ENCODE measurements at regions not wholly inside any gene's neighbourhood (a gene's known extent, or its start where the extent isn't known, plus 50 kb on each side); places are given as distances from the start of the nearest gene placed in this dataset.
A peak's percentile ranks its signal among the peaks of the same experiment; 100 is the strongest.
"Not testable (repeated sequence)": the region's sequence is repeated elsewhere in the genome, so short reads cannot be mapped to it uniquely, and the experiment has no call there.

GRCh38 chr10:36559412-36560400 lies 565.7 kb upstream of the ANKRD30A start:
- DNase-seq, result no peak

- no peak for DNase-seq
Observed at GRCh38 chr10:36556468-36556867, 568.9 kb upstream of the ANKRD30A start.

GRCh38 chr10:36555036-36555435 lies 570.4 kb upstream of the ANKRD30A start:
- peak in 8 of 56 donors; percentile 0 to 24 (median 11) for DNase-seq

GRCh38 chr10:36547965-36548364 lies 577.4 kb upstream of the ANKRD30A start:
- no peak for DNase-seq

- no peak for DNase-seq
Observed at GRCh38 chr10:36542493-36542892, 582.9 kb upstream of the ANKRD30A start.

- no peak for DNase-seq
Observed at GRCh38 chr10:36540611-36541010, 584.8 kb upstream of the ANKRD30A start.

- DNase-seq, result no peak
Observed at GRCh38 chr10:36538953-36539586, 586.3 kb upstream of the ANKRD30A start.

GRCh38 chr10:36534471-36535002 lies 590.9 kb upstream of the ANKRD30A start:
- DNase-seq, result no peak

GRCh38 chr10:36533861-36534260 lies 591.5 kb upstream of the ANKRD30A start:
- DNase-seq, result no peak

- DNase-seq, result no peak
Observed at GRCh38 chr10:36533316-36533715, 592.1 kb upstream of the ANKRD30A start.

GRCh38 chr10:36531621-36532020 lies 593.8 kb upstream of the ANKRD30A start:
- DNase-seq, result no peak

GRCh38 chr10:36526033-36526432 lies 599.4 kb upstream of the ANKRD30A start:
- no peak for DNase-seq

- DNase-seq, result not testable (repeated sequence)
Observed at GRCh38 chr10:36524126-36524525, 601.3 kb upstream of the ANKRD30A start.

GRCh38 chr10:36519909-36520308 lies 605.5 kb upstream of the ANKRD30A start:
- no peak for DNase-seq

GRCh38 chr10:36516281-36516680 lies 609.1 kb upstream of the ANKRD30A start:
- no peak for DNase-seq

- DNase-seq, result no peak
Observed at GRCh38 chr10:36515319-36515718, 610.1 kb upstream of the ANKRD30A start.

GRCh38 chr10:36507715-36508114 lies 617.7 kb upstream of the ANKRD30A start:
- no peak for DNase-seq

- DNase-seq, result no peak
Observed at GRCh38 chr10:36506697-36507496, 618.5 kb upstream of the ANKRD30A start.

GRCh38 chr10:36506261-36506660 lies 619.1 kb upstream of the ANKRD30A start:
- no peak for DNase-seq

GRCh38 chr10:36504758-36505157 lies 620.6 kb upstream of the ANKRD30A start:
- DNase-seq, result no peak

GRCh38 chr10:36500266-36500665 lies 625.1 kb upstream of the ANKRD30A start:
- no peak for DNase-seq
